WI38 (cell line): ENCODE measurements at regions not wholly inside any gene's neighbourhood (a gene's known extent, or its start where the extent isn't known, plus 50 kb on each side); places are given as distances from the start of the nearest gene placed in this dataset.

Experiments
- H3K4me3 ChIP-seq: 2 replicates; pipeline ENCODE4 v1.5.1; 2011; ENCODE audit warnings: low read depth, mild to moderate bottlenecking, control low read depth, low read length
- TF ChIP-seq, protein P1 (sequence below): IDR thresholded peaks from 2 replicates; pipeline ENCODE4 v1.5.1; 2012; ENCODE audit warnings: low read depth, mild to moderate bottlenecking, control low read depth, low read length

DNA sequence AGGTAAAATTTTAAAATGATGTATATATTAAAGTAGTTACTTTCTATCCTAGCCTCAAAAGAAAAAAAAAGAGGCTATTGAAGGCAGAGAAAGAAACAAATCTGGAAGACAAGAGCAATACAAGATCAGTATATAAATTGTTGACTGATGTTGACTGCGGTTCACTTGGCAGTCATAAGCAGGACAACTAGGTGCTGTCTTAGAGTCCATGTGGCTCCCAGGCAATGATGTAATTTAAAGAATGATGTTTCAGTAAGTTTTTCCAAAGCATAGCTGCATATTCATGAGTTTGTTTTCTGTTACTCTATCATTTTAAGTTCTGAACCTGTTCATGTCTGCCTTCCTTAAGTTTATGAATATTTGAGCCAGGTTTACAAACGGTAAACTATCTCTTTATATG is 630.2 kb downstream of the FAT4 start:
- TF ChIP-seq, protein P1, sequence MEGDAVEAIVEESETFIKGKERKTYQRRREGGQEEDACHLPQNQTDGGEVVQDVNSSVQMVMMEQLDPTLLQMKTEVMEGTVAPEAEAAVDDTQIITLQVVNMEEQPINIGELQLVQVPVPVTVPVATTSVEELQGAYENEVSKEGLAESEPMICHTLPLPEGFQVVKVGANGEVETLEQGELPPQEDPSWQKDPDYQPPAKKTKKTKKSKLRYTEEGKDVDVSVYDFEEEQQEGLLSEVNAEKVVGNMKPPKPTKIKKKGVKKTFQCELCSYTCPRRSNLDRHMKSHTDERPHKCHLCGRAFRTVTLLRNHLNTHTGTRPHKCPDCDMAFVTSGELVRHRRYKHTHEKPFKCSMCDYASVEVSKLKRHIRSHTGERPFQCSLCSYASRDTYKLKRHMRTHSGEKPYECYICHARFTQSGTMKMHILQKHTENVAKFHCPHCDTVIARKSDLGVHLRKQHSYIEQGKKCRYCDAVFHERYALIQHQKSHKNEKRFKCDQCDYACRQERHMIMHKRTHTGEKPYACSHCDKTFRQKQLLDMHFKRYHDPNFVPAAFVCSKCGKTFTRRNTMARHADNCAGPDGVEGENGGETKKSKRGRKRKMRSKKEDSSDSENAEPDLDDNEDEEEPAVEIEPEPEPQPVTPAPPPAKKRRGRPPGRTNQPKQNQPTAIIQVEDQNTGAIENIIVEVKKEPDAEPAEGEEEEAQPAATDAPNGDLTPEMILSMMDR: no peak
- no peak overlapping the region for H3K4me3 ChIP-seq

- TF ChIP-seq, protein P1: no peak
- no peak overlapping the region for H3K4me3 ChIP-seq
Observed at GRCh38 chr4:125948021-125948420, 633.3 kb downstream of the FAT4 start.

- no peak overlapping the region for H3K4me3 ChIP-seq
- TF ChIP-seq, protein P1: no peak
Observed at GRCh38 chr4:125951261-125951887, 636.6 kb downstream of the FAT4 start.

DNA sequence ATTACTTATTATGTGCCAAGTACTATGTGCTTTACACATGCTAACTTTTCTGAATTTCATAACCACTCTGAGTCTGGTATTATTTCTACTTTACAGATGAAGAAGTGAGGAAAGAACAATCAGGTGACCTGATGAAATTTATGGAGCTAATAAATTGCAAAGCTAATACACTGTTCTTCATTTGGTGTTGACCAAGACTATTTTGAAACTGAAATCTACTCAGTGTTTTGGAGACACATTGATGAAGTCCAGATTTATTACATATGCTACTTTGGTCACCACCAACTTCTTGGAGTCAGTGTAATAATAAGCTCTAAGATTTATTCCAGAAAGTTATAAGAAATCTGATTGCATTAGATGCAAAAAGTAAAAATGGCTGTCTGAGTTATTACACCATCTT is 637.9 kb downstream of the FAT4 start:
- TF ChIP-seq, protein P1: no peak
- H3K4me3 ChIP-seq: no peak overlapping the region

DNA sequence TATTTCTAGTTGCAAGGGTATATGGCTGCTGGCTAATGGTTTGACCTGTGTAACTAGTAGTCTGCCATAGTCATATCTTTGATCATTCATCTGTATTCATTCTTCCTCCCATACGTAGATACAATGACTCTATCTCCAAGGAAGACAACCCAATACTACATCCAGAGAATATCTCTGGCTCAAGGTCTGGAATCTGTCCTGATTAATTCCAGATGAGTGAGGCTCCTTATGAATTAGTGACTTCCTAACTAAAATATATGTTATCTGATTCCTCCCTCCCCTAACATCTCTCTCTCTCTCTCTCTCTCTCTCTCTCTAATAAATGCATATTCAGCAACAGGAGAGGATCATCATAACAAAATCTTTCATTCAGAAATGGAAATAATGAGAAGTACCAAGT is 641.5 kb downstream of the FAT4 start:
- no peak overlapping the region for H3K4me3 ChIP-seq
- TF ChIP-seq, protein P1: no peak

- no peak overlapping the region for H3K4me3 ChIP-seq
- TF ChIP-seq, protein P1: no peak
Observed at GRCh38 chr4:125958519-125958918, 643.8 kb downstream of the FAT4 start.

- TF ChIP-seq, protein P1: no peak
- H3K4me3 ChIP-seq: no peak overlapping the region
Observed at GRCh38 chr4:125961626-125962025, 646.9 kb downstream of the FAT4 start.
